ENCODE measurements at regions not wholly inside any gene's neighbourhood (a gene's known extent, or its start where the extent isn't known, plus 50 kb on each side); places are given as distances from the start of the nearest gene placed in this dataset.

- H3K9me3 Mint-ChIP-seq, result no peaks in the 10 kb centered on the region
- no peak overlapping the region for H3K27ac ChIP-seq (ENCODE audit: low read length)
- H3K27me3 ChIP-seq (replicated peaks in 1 of 2; ENCODE audit: control insufficient read depth in 2 of 2, extremely low read depth in 1 of 2, insufficient read depth in 2 of 2, low read length in 1 of 2), result peaks cover 0 to 4% of the 10 kb centered on the region in 2 experiments
- no peaks in the 10 kb centered on the region for H3K36me3 Mint-ChIP-seq
- WGBS (ENCODE audit: insufficient coverage), result no CpG with 5 or more reads among the region's 4 CpGs
- CTCF ChIA-PET, result no interaction called here
- no peaks in the 10 kb centered on the region for H3K9me3 ChIP-seq
- peaks cover 10 to 16% of the 10 kb centered on the region in 2 donors for H3K27me3 Mint-ChIP-seq
- no peak overlapping the region for H3K4me3 Mint-ChIP-seq
- ATAC-seq (replicated peaks in 1 of 4), result no peak
- POLR2A ChIA-PET, result no interaction called here
- no peaks in the 10 kb centered on the region for H3K4me1 Mint-ChIP-seq
- H3K36me3 ChIP-seq (ENCODE audit: control insufficient read depth in 2 of 2, extremely low read depth in 1 of 2, insufficient read depth in 1 of 2, low read length in 1 of 2), result no peaks in the 10 kb centered on the region
- H3K27ac Mint-ChIP-seq, result no peak overlapping the region
- no peaks in the 10 kb centered on the region for H3K4me1 ChIP-seq (ENCODE audit: control insufficient read depth in 1 of 2, extremely low read depth in 1 of 2, insufficient read depth in 2 of 2, low read length in 2 of 2)
- no peak for DNase-seq
- H3K4me3 ChIP-seq (ENCODE audit: control insufficient read depth in 1 of 2, extremely low read depth in 1 of 2, low read length in 1 of 2), result no peak overlapping the region
These were observed 214.7 kb upstream of the NR4A3 start for GRCh38 chr9:99606957-99607356.

GRCh38 chr9:99607842-99608448 is 213.7 kb upstream of the NR4A3 start:
- no peaks in the 10 kb centered on the region for H3K36me3 ChIP-seq (ENCODE audit: control insufficient read depth in 2 of 2, extremely low read depth in 1 of 2, insufficient read depth in 1 of 2, low read length in 1 of 2)
- ChIA-PET POLR2A (interaction anchor here in 1 of 2 donors (0.6 kb wide), 1 partner anchor 1156 kb away, joined by 6 read pairs; no protein-coding TSS in a partner anchor), CTCF (no interaction called here)
- no peaks in the 10 kb centered on the region for H3K4me1 ChIP-seq (ENCODE audit: control insufficient read depth in 1 of 2, extremely low read depth in 1 of 2, insufficient read depth in 2 of 2, low read length in 2 of 2)
- H3K27me3 ChIP-seq (replicated peaks in 1 of 2; ENCODE audit: control insufficient read depth in 2 of 2, extremely low read depth in 1 of 2, insufficient read depth in 2 of 2, low read length in 1 of 2), result peaks cover 0 to 4% of the 10 kb centered on the region in 2 experiments
- no peaks in the 10 kb centered on the region for H3K9me3 ChIP-seq
- Mint-ChIP-seq H3K36me3 (no peaks in the 10 kb centered on the region), H3K27me3 (peaks cover 13 to 14% of the 10 kb centered on the region in 2 donors), H3K9me3 (no peaks in the 10 kb centered on the region), H3K27ac (no peak overlapping the region), H3K4me1 (no peaks in the 10 kb centered on the region), H3K4me3 (no peak overlapping the region)
- WGBS (ENCODE audit: insufficient coverage), result no CpG with 5 or more reads among the region's 1 CpG
- no peak overlapping the region for H3K4me3 ChIP-seq (ENCODE audit: control insufficient read depth in 1 of 2, extremely low read depth in 1 of 2, low read length in 1 of 2)
- H3K27ac ChIP-seq (ENCODE audit: low read length), result no peak overlapping the region
- DNase-seq, result no peak
- ATAC-seq (replicated peaks in 1 of 4), result no peak

GRCh38 chr9:99614341-99614740 is 207.3 kb upstream of the NR4A3 start:
- WGBS (ENCODE audit: insufficient coverage), result no CpG with 5 or more reads among the region's 5 CpGs

GRCh38 chr9:99621040-99621439 is 200.6 kb upstream of the NR4A3 start:
- no peak overlapping the region for H3K4me3 ChIP-seq (ENCODE audit: control insufficient read depth in 1 of 2, extremely low read depth in 1 of 2, low read length in 1 of 2)
- no peaks in the 10 kb centered on the region for H3K9me3 Mint-ChIP-seq
- ChIA-PET POLR2A (no interaction called here), CTCF (no interaction called here)
- no peak overlapping the region for H3K4me3 Mint-ChIP-seq
- H3K27me3 Mint-ChIP-seq, result peaks cover 3 to 4% of the 10 kb centered on the region in 2 donors
- no peak overlapping the region for H3K27ac ChIP-seq (ENCODE audit: low read length)
- no peak overlapping the region for H3K27ac Mint-ChIP-seq
- 75% methylated on average over 1 of the region's 1 CpG for WGBS (ENCODE audit: insufficient coverage)
- H3K4me1 Mint-ChIP-seq, result no peaks in the 10 kb centered on the region
- no peaks in the 10 kb centered on the region for H3K36me3 ChIP-seq (ENCODE audit: control insufficient read depth in 2 of 2, extremely low read depth in 1 of 2, insufficient read depth in 1 of 2, low read length in 1 of 2)
- H3K36me3 Mint-ChIP-seq, result no peaks in the 10 kb centered on the region
- ATAC-seq (replicated peaks in 1 of 4), result no peak
- H3K4me1 ChIP-seq (ENCODE audit: control insufficient read depth in 1 of 2, extremely low read depth in 1 of 2, insufficient read depth in 2 of 2, low read length in 2 of 2), result no peaks in the 10 kb centered on the region
- peaks cover 0 to 3% of the 10 kb centered on the region in 2 experiments for H3K27me3 ChIP-seq (replicated peaks in 1 of 2; ENCODE audit: control insufficient read depth in 2 of 2, extremely low read depth in 1 of 2, insufficient read depth in 2 of 2, low read length in 1 of 2)
- no peaks in the 10 kb centered on the region for H3K9me3 ChIP-seq
- no peak for DNase-seq

More at GRCh38 chr9:99614341-99614740, 207.3 kb upstream of the NR4A3 start:
- H3K27me3 ChIP-seq (replicated peaks in 1 of 2; ENCODE audit: control insufficient read depth in 2 of 2, extremely low read depth in 1 of 2, insufficient read depth in 2 of 2, low read length in 1 of 2), result peaks cover 0 to 7% of the 10 kb centered on the region in 2 experiments
- ATAC-seq (replicated peaks in 1 of 4), result no peak
- DNase-seq, result no peak
- Mint-ChIP-seq H3K9me3 (no peaks in the 10 kb centered on the region), H3K27me3 (peaks cover 5 to 10% of the 10 kb centered on the region in 2 donors), H3K36me3 (no peaks in the 10 kb centered on the region), H3K27ac (no peak overlapping the region), H3K4me3 (no peak overlapping the region), H3K4me1 (no peaks in the 10 kb centered on the region)
- CTCF ChIA-PET, result no interaction called here
- no peaks in the 10 kb centered on the region for H3K36me3 ChIP-seq (ENCODE audit: control insufficient read depth in 2 of 2, extremely low read depth in 1 of 2, insufficient read depth in 1 of 2, low read length in 1 of 2)
- H3K27ac ChIP-seq (ENCODE audit: low read length), result no peak overlapping the region
- POLR2A ChIA-PET, result no interaction called here
- H3K4me1 ChIP-seq (ENCODE audit: control insufficient read depth in 1 of 2, extremely low read depth in 1 of 2, insufficient read depth in 2 of 2, low read length in 2 of 2), result no peaks in the 10 kb centered on the region
- H3K9me3 ChIP-seq, result no peaks in the 10 kb centered on the region
- no peak overlapping the region for H3K4me3 ChIP-seq (ENCODE audit: control insufficient read depth in 1 of 2, extremely low read depth in 1 of 2, low read length in 1 of 2)

GRCh38 chr9:99622679-99623078 is 199.0 kb upstream of the NR4A3 start:
- peaks cover 4 to 8% of the 10 kb centered on the region in 2 donors for H3K27me3 Mint-ChIP-seq
- DNase-seq (no peak), ATAC-seq (replicated peaks in 1 of 4) (no peak)
- H3K27ac Mint-ChIP-seq, result no peak overlapping the region
- H3K27ac ChIP-seq (ENCODE audit: low read length), result no peak overlapping the region
- H3K4me3 ChIP-seq (ENCODE audit: control insufficient read depth in 1 of 2, extremely low read depth in 1 of 2, low read length in 1 of 2), result no peak overlapping the region
- CTCF ChIA-PET, result interaction anchor here in 1 of 2 donors (0.7 kb wide), 1 partner anchor 210 kb away, joined by 3 read pairs; no protein-coding TSS in a partner anchor
- POLR2A ChIA-PET, result no interaction called here
- 92% methylated on average over 7 of the region's 8 CpGs for WGBS (ENCODE audit: insufficient coverage)
- H3K4me1 Mint-ChIP-seq, result no peaks in the 10 kb centered on the region
- H3K36me3 ChIP-seq (ENCODE audit: control insufficient read depth in 2 of 2, extremely low read depth in 1 of 2, insufficient read depth in 1 of 2, low read length in 1 of 2), result no peaks in the 10 kb centered on the region
- no peaks in the 10 kb centered on the region for H3K9me3 Mint-ChIP-seq
- no peaks in the 10 kb centered on the region for H3K36me3 Mint-ChIP-seq
- peaks cover 0 to 3% of the 10 kb centered on the region in 2 experiments for H3K27me3 ChIP-seq (replicated peaks in 1 of 2; ENCODE audit: control insufficient read depth in 2 of 2, extremely low read depth in 1 of 2, insufficient read depth in 2 of 2, low read length in 1 of 2)
- no peak overlapping the region for H3K4me3 Mint-ChIP-seq
- no peaks in the 10 kb centered on the region for H3K4me1 ChIP-seq (ENCODE audit: control insufficient read depth in 1 of 2, extremely low read depth in 1 of 2, insufficient read depth in 2 of 2, low read length in 2 of 2)
- H3K9me3 ChIP-seq, result no peaks in the 10 kb centered on the region

GRCh38 chr9:99623780-99624364 is 197.8 kb upstream of the NR4A3 start:
- Histone ChIP-seq H3K9me3 (no peaks in the 10 kb centered on the region), H3K27ac (ENCODE audit: low read length) (no peak overlapping the region), H3K36me3 (ENCODE audit: control insufficient read depth in 2 of 2, extremely low read depth in 1 of 2, insufficient read depth in 1 of 2, low read length in 1 of 2) (no peaks in the 10 kb centered on the region), H3K4me1 (ENCODE audit: control insufficient read depth in 1 of 2, extremely low read depth in 1 of 2, insufficient read depth in 2 of 2, low read length in 2 of 2) (no peaks in the 10 kb centered on the region), H3K4me3 (ENCODE audit: control insufficient read depth in 1 of 2, extremely low read depth in 1 of 2, low read length in 1 of 2) (no peak overlapping the region), H3K27me3 (replicated peaks in 1 of 2; ENCODE audit: control insufficient read depth in 2 of 2, extremely low read depth in 1 of 2, insufficient read depth in 2 of 2, low read length in 1 of 2) (peaks cover 0 to 3% of the 10 kb centered on the region in 2 experiments)
- 80% methylated on average over 2 of the region's 3 CpGs for WGBS (ENCODE audit: insufficient coverage)
- Mint-ChIP-seq H3K4me1 (peaks cover 0 to 7% (median 0%) of the 10 kb centered on the region in 3 donors), H3K27me3 (peaks cover 4 to 8% of the 10 kb centered on the region in 2 donors), H3K36me3 (no peaks in the 10 kb centered on the region), H3K4me3 (no peak overlapping the region), H3K27ac (no peak overlapping the region), H3K9me3 (no peaks in the 10 kb centered on the region)
- POLR2A ChIA-PET, result no interaction called here
- no peak for DNase-seq
- no peak for ATAC-seq (replicated peaks in 1 of 4)
- CTCF ChIA-PET, result no interaction called here
